OCI-LY1 (cell line): ENCODE measurements at regions not wholly inside any gene's neighbourhood (a gene's known extent, or its start where the extent isn't known, plus 50 kb on each side); places are given as distances from the start of the nearest gene placed in this dataset.

Source experiments
- EZH2 ChIP-seq: fragments of 200-600 bp; sonication (generic), shearing (Covaris generic); IDR thresholded peaks from 2 replicates; pipeline ENCODE4 v1.8.0; 2017; ENCODE audit warnings: borderline replicate concordance, mixed run types, mild to moderate bottlenecking, antibody characterized with exemption, low read length, moderate library complexity, mixed read lengths
- TF ChIP-seq, protein P1 (sequence below): fragments of 200-600 bp; sonication (generic), shearing (Covaris generic); IDR thresholded peaks from 2 replicates; pipeline ENCODE4 v1.5.1; 2017; ENCODE audit warnings: mild to moderate bottlenecking, antibody characterized with exemption, low read length, moderate library complexity, mixed read lengths

DNA sequence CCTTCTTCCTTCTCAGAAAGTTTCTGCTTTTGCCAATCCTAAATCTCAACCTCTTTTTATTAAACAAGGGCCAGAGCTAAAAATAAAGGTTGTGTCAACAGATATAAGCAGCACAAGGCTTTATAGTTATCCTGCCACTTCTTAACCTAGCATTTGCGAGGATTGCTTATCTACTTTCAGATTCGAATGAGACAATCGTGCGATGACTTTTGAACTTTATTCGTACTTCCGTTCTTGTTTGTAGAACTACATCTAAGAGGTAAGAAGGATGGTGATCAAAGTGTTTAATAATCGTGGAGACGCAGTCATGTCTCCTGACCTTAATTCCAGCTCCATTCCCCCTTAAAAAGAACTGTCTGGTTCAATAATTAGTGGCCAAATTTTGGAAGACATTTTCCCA lies 578.6 kb downstream of the PIK3C3 start:
- TF ChIP-seq, protein P1, sequence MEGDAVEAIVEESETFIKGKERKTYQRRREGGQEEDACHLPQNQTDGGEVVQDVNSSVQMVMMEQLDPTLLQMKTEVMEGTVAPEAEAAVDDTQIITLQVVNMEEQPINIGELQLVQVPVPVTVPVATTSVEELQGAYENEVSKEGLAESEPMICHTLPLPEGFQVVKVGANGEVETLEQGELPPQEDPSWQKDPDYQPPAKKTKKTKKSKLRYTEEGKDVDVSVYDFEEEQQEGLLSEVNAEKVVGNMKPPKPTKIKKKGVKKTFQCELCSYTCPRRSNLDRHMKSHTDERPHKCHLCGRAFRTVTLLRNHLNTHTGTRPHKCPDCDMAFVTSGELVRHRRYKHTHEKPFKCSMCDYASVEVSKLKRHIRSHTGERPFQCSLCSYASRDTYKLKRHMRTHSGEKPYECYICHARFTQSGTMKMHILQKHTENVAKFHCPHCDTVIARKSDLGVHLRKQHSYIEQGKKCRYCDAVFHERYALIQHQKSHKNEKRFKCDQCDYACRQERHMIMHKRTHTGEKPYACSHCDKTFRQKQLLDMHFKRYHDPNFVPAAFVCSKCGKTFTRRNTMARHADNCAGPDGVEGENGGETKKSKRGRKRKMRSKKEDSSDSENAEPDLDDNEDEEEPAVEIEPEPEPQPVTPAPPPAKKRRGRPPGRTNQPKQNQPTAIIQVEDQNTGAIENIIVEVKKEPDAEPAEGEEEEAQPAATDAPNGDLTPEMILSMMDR: no peak
- TF ChIP-seq EZH2: no peak
